Ramos (cell line): ENCODE measurements at regions not wholly inside any gene's neighbourhood (a gene's known extent, or its start where the extent isn't known, plus 50 kb on each side); places are given as distances from the start of the nearest gene placed in this dataset.

Experiments used
- in situ Hi-C: fragments of 300-500 bp; cut with MboI; formaldehyde crosslinking; loops from one replicate; pipeline ENCODE4 v1.14.3; 2022; ENCODE audit warnings: low sequenced_read_pairs; ENCODE audit not compliant: unreplicated experiment

GRCh38 chr12:41795051-41795600 lies 349.5 kb downstream of the GXYLT1 start:
- in situ Hi-C loops = no loop called here

- in situ Hi-C loops = no loop called here
Measured at GRCh38 chr12:41794336-41794735, 350.3 kb downstream of the GXYLT1 start.

GRCh38 chr12:41784957-41785356 lies 359.7 kb downstream of the GXYLT1 start:
- in situ Hi-C loops = no loop called here

GRCh38 chr12:41778934-41779333 lies 365.7 kb downstream of the GXYLT1 start:
- in situ Hi-C loops = no loop called here

GRCh38 chr12:41777064-41777790 lies 367.4 kb downstream of the GXYLT1 start:
- in situ Hi-C loops = no loop called here

- in situ Hi-C loops = no loop called here
Measured at GRCh38 chr12:41772478-41772877, 372.2 kb downstream of the GXYLT1 start.

GRCh38 chr12:41769810-41770209 lies 374.9 kb downstream of the GXYLT1 start:
- in situ Hi-C loops = no loop called here

- in situ Hi-C loops = no loop called here
Measured at GRCh38 chr12:41768456-41768855, 376.2 kb downstream of the GXYLT1 start.

- in situ Hi-C loops = no loop called here
Measured at GRCh38 chr12:41762691-41763090, 382.0 kb downstream of the GXYLT1 start.

- in situ Hi-C loops = no loop called here
Measured at GRCh38 chr12:41745593-41745992, 399.1 kb downstream of the GXYLT1 start.

- in situ Hi-C loops = no loop called here
Measured at GRCh38 chr12:41743835-41744234, 400.8 kb downstream of the GXYLT1 start.

GRCh38 chr12:41739066-41739465 lies 405.6 kb downstream of the GXYLT1 start:
- in situ Hi-C loops = no loop called here

GRCh38 chr12:41737423-41737822 lies 407.3 kb downstream of the GXYLT1 start:
- in situ Hi-C loops = no loop called here

GRCh38 chr12:41736436-41736835 lies 408.2 kb downstream of the GXYLT1 start:
- in situ Hi-C loops = no loop called here

GRCh38 chr12:41731691-41732090 lies 413.0 kb downstream of the GXYLT1 start:
- in situ Hi-C loops = no loop called here

- in situ Hi-C loops = no loop called here
Measured at GRCh38 chr12:41731061-41731460, 413.6 kb downstream of the GXYLT1 start.

- in situ Hi-C loops = no loop called here
Measured at GRCh38 chr12:41724216-41724615, 420.5 kb downstream of the GXYLT1 start.

- in situ Hi-C loops = no loop called here
Measured at GRCh38 chr12:41719214-41719613, 425.5 kb downstream of the GXYLT1 start.

- in situ Hi-C loops = no loop called here
Measured at GRCh38 chr12:41715256-41715655, 429.4 kb downstream of the GXYLT1 start.

- in situ Hi-C loops = no loop called here
Measured at GRCh38 chr12:41709463-41710285, 435.0 kb downstream of the GXYLT1 start.

- in situ Hi-C loops = no loop called here
Measured at GRCh38 chr12:41709012-41709411, 435.7 kb downstream of the GXYLT1 start.
